CD14-positive monocyte (primary cell): ENCODE measurements at regions not wholly inside any gene's neighbourhood (a gene's known extent, or its start where the extent isn't known, plus 50 kb on each side); places are given as distances from the start of the nearest gene placed in this dataset.

Experiments
- DNase-seq, 3 donors: peaks; one replicate each; pipeline ENCODE4 v3.0.0-alpha.2; 2011 to 2022
- H2AFZ ChIP-seq: 2 replicates; pipeline ENCODE4 v1.6.0; 2012; ENCODE audit warnings: mild to moderate bottlenecking, low read depth, low read length, inconsistent platforms; ENCODE audit not compliant: insufficient read depth, poor library complexity, severe bottlenecking
- H3K27ac ChIP-seq, 2 donors: 1 replicate in 1 of 2; 2 replicates in 1 of 2; pipeline ENCODE4 v1.5.1; 2012 to 2013; ENCODE audit warnings: low read length in 2 of 2, control low read depth in 1 of 2, inconsistent platforms in 1 of 2, low read depth in 1 of 2, mild to moderate bottlenecking in 1 of 2
- H3K27me3 ChIP-seq, 2 donors: one replicate each; pipeline versions ENCODE4 v1.6.0 to v1.6.1; 2011 to 2013; ENCODE audit warnings: low read length in 2 of 2; ENCODE audit not compliant: control insufficient read depth in 2 of 2, insufficient read depth in 2 of 2
- H3K36me3 ChIP-seq, 2 donors: replicated peaks in 1 of 2; 1 replicate in 1 of 2; 2 replicates in 1 of 2; pipeline versions ENCODE4 v1.5.1 to v1.6.1; 2012 to 2013; ENCODE audit warnings: low read length in 2 of 2, control low read depth in 1 of 2, inconsistent platforms in 1 of 2, mild to moderate bottlenecking in 1 of 2; ENCODE audit not compliant: insufficient read depth in 2 of 2, control insufficient read depth in 1 of 2
- H3K4me1 ChIP-seq, 2 donors: 1 replicate in 1 of 2; 2 replicates in 1 of 2; pipeline versions ENCODE4 v1.5.1 to v1.6.1; 2012 to 2013; ENCODE audit warnings: low read length in 2 of 2, control low read depth in 1 of 2, inconsistent platforms in 1 of 2, mild to moderate bottlenecking in 1 of 2, moderate library complexity in 1 of 2; ENCODE audit not compliant: insufficient read depth in 2 of 2, control insufficient read depth in 1 of 2
- H3K4me2 ChIP-seq: replicated peaks from 2 replicates; pipeline ENCODE3; 2012; ENCODE audit warnings: low read length, moderate library complexity, mild to moderate bottlenecking; ENCODE audit not compliant: poor library complexity, severe bottlenecking; ENCODE audit errors: extremely low read depth
- H3K4me3 ChIP-seq, 3 experiments: fragments of 200-600 bp in 1 of 3; sonication (generic) in 1 of 3; replicated peaks in 1 of 3; 1 replicate in 2 of 3; 2 replicates in 1 of 3; pipeline ENCODE4 v1.5.1; 2011 to 2013; ENCODE audit warnings: low read length in 3 of 3, mild to moderate bottlenecking in 3 of 3, control low read depth in 2 of 3, low read depth in 2 of 3, inconsistent platforms in 1 of 3, moderate library complexity in 1 of 3
- H3K79me2 ChIP-seq: 2 replicates; pipeline ENCODE4 v1.6.0; 2012; ENCODE audit warnings: mild to moderate bottlenecking, control low read depth, inconsistent platforms, low read length, moderate library complexity; ENCODE audit not compliant: insufficient read depth
- H3K9ac ChIP-seq: 2 replicates; pipeline ENCODE4 v1.6.0; 2017; ENCODE audit warnings: low read length, mild to moderate bottlenecking; ENCODE audit not compliant: insufficient read depth, poor library complexity, severe bottlenecking
- H3K9me3 ChIP-seq, 2 donors: replicated peaks in 1 of 2; 1 replicate in 1 of 2; 2 replicates in 1 of 2; pipeline versions ENCODE4 v1.5.1 to v1.6.1; 2012 to 2013; ENCODE audit warnings: low read length in 2 of 2, control low read depth in 1 of 2; ENCODE audit not compliant: control insufficient read depth in 1 of 2, insufficient read depth in 1 of 2
- H4K20me1 ChIP-seq: 2 replicates; pipeline ENCODE4 v1.6.0; 2012; ENCODE audit warnings: mild to moderate bottlenecking, low read length, control low read depth, moderate library complexity; ENCODE audit not compliant: insufficient read depth
- H3K27ac Mint-ChIP-seq, 7 donors: one replicate each; pipeline ENCODE4 v1.8.0; 2020; ENCODE audit warnings: mild to moderate bottlenecking in 7 of 7, mixed read lengths in 7 of 7, moderate library complexity in 6 of 7, inconsistent platforms in 2 of 7
- H3K27me3 Mint-ChIP-seq, 3 donors: one replicate each; pipeline ENCODE4 v1.8.0; 2021 to 2022; ENCODE audit warnings: low read depth in 3 of 3, mild to moderate bottlenecking in 3 of 3, mixed read lengths in 3 of 3, moderate library complexity in 3 of 3, inconsistent platforms in 1 of 3
- H3K36me3 Mint-ChIP-seq, 2 donors: one replicate each; pipeline ENCODE4 v1.8.0; 2020; ENCODE audit warnings: mixed read lengths in 2 of 2, inconsistent platforms in 1 of 2, mild to moderate bottlenecking in 1 of 2
- H3K4me1 Mint-ChIP-seq: one replicate; pipeline ENCODE4 v1.8.0; 2020; ENCODE audit warnings: mild to moderate bottlenecking, mixed read lengths
- H3K4me3 Mint-ChIP-seq, 2 donors: one replicate each; pipeline ENCODE4 v1.8.0; 2020; ENCODE audit warnings: mild to moderate bottlenecking in 2 of 2, mixed read lengths in 2 of 2, moderate library complexity in 1 of 2
- H3K9me3 Mint-ChIP-seq, 7 donors: one replicate each; pipeline ENCODE4 v1.8.0; 2020 to 2022; ENCODE audit warnings: mixed read lengths in 7 of 7, mild to moderate bottlenecking in 6 of 7, moderate library complexity in 6 of 7, inconsistent platforms in 2 of 7
- CTCF ChIP-seq: fragments of 200-600 bp; IDR thresholded peaks from one replicate; pipeline ENCODE4 v1.8.0; 2022; ENCODE audit warnings: antibody characterized with exemption, mild to moderate bottlenecking
- WGBS: methylation state at CpG from one replicate; pipeline ENCODE4 v1.1.5; 2013; ENCODE audit warnings: missing lambda C conversion rate; ENCODE audit not compliant: insufficient coverage; 5-methylcytosine and 5-hydroxymethylcytosine counted together
- intact Hi-C, 2 donors: fragments of 100-400 bp; cut with micrococcal nuclease; formaldehyde crosslinking; loops; one replicate each; pipeline versions ENCODE4 v1.15.0 to v1.15.1; 2023

GRCh38 chr22:49255154-49255553 is 572.5 kb downstream of the BRD1 start:
- TF ChIP-seq CTCF: no peak
- no peak overlapping the region for H3K9ac ChIP-seq
- no peaks in the 10 kb centered on the region for H3K4me1 ChIP-seq
- H3K79me2 ChIP-seq: no peaks in the 10 kb centered on the region
- no peak overlapping the region for H3K4me3 ChIP-seq
- Mint-ChIP-seq H3K36me3 (no peaks in the 10 kb centered on the region), H3K27me3 (peaks cover 2 to 9% (median 5%) of the 10 kb centered on the region in 3 donors), H3K4me1 (no peaks in the 10 kb centered on the region), H3K4me3 (no peak overlapping the region), H3K9me3 (peaks cover 1 to 6% (median 3%) of the 10 kb centered on the region in 7 donors), H3K27ac (peak overlapping the region in 1 of 7 donors; percentile 3)
- WGBS: 100% methylated on average over 3 of the region's 11 CpGs
- no peak for DNase-seq
- H3K27me3 ChIP-seq: no peaks in the 10 kb centered on the region
- H2AFZ ChIP-seq: no peak overlapping the region
- no peaks in the 10 kb centered on the region for H3K9me3 ChIP-seq
- intact Hi-C loops: no loop called here
- H3K36me3 ChIP-seq: no peaks in the 10 kb centered on the region
- H3K27ac ChIP-seq: no peak overlapping the region
- no peaks in the 10 kb centered on the region for H4K20me1 ChIP-seq
- H3K4me2 ChIP-seq: no peak overlapping the region

GRCh38 chr22:49253656-49254055 is 574.0 kb downstream of the BRD1 start:
- Mint-ChIP-seq H3K27me3 (peaks cover 2 to 8% (median 5%) of the 10 kb centered on the region in 3 donors), H3K4me3 (no peak overlapping the region), H3K9me3 (peaks cover 1 to 6% (median 3%) of the 10 kb centered on the region in 7 donors), H3K27ac (no peak overlapping the region), H3K4me1 (no peaks in the 10 kb centered on the region), H3K36me3 (no peaks in the 10 kb centered on the region)
- no peaks in the 10 kb centered on the region for H3K4me1 ChIP-seq
- no peaks in the 10 kb centered on the region for H3K79me2 ChIP-seq
- no peak overlapping the region for H3K9ac ChIP-seq
- no peak overlapping the region for H2AFZ ChIP-seq
- no peak overlapping the region for H3K4me3 ChIP-seq
- no peak for DNase-seq
- no peaks in the 10 kb centered on the region for H3K36me3 ChIP-seq
- WGBS: 90% methylated on average over 4 of the region's 6 CpGs
- no peaks in the 10 kb centered on the region for H3K9me3 ChIP-seq
- no peak overlapping the region for H3K4me2 ChIP-seq
- no peak for TF ChIP-seq CTCF
- no peaks in the 10 kb centered on the region for H4K20me1 ChIP-seq
- H3K27ac ChIP-seq: no peak overlapping the region
- intact Hi-C loops: no loop called here
- H3K27me3 ChIP-seq: no peaks in the 10 kb centered on the region
